Activated CD4-positive, alpha-beta T cell treated with anti-CD3 and anti-CD28 coated beads, Interleukin-2, amount 10 ng/mL, durations not matched to agents 7 days and 5 days (primary cell): ENCODE measurements at regions not wholly inside any gene's neighbourhood (a gene's known extent, or its start where the extent isn't known, plus 50 kb on each side); places are given as distances from the start of the nearest gene placed in this dataset.
A peak's percentile ranks its signal among the peaks of the same experiment; 100 is the strongest.
"Not testable (repeated sequence)": the region's sequence is repeated elsewhere in the genome, so short reads cannot be mapped to it uniquely, and the experiment has no call there.

Experiments
- CTCF ChIA-PET: fragments of 350-600 bp; sonication (Branson Sonifier 250); formaldehyde crosslinking; loops from one replicate; lab custom pipeline; 2021; ENCODE audit warnings: antibody characterized with exemption; lab: Charles Lee
- POLR2A ChIA-PET: fragments of 350-600 bp; sonication (Branson Sonifier 250); formaldehyde crosslinking; loops from one replicate; lab custom pipeline; 2021; ENCODE audit warnings: antibody characterized with exemption; lab: Charles Lee
- DNase-seq: peaks from one replicate; pipeline ENCODE4 v3.0.0-alpha.2; 2020
- H3K27ac Mint-ChIP-seq: one replicate; pipeline ENCODE4 v1.8.0; 2021; ENCODE audit warnings: mild to moderate bottlenecking, moderate library complexity, mixed read lengths
- H3K27me3 Mint-ChIP-seq: one replicate; pipeline ENCODE4 v1.8.0; 2021; ENCODE audit warnings: mixed read lengths
- H3K36me3 Mint-ChIP-seq: one replicate; pipeline ENCODE4 v1.8.0; 2021; ENCODE audit warnings: low read depth, mixed read lengths
- H3K4me1 Mint-ChIP-seq: one replicate; pipeline ENCODE4 v1.8.0; 2021; ENCODE audit warnings: mixed read lengths
- H3K4me3 Mint-ChIP-seq: one replicate; pipeline ENCODE4 v1.8.0; 2021; ENCODE audit warnings: mild to moderate bottlenecking, moderate library complexity, mixed read lengths
- H3K9me3 Mint-ChIP-seq: one replicate; pipeline ENCODE4 v1.8.0; 2021; ENCODE audit warnings: mixed read lengths

DNA sequence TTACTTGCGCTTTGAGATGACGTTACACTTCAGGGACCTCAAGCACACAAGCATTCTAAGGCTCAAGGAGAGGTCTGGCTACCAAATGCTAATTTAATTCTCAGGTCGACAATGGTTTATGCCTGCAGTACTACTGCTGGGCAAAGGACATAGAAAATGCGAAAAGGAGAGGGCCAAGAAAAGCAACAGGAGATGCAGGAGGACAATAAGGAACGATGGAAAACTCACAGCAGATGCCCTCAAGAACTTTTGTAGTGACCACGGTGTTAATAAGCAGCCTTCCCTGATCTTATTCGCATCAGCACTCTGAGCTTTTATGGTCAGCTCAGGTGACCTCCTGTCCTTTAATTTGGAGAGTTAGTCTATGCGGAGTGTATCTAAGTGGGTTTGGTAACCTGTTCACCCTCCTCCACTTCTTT lies 146.3 kb downstream of the GPR85 start:
- no peak for DNase-seq
- peaks cover 36% of the 10 kb centered on the region for H3K4me1 Mint-ChIP-seq
- H3K9me3 Mint-ChIP-seq, result no peaks in the 10 kb centered on the region
- peaks cover 3% of the 10 kb centered on the region for H3K27me3 Mint-ChIP-seq
- ChIA-PET CTCF (interaction anchor here (0.9 kb wide), 1 partner anchor 307 kb away, joined by 3 read pairs; no protein-coding TSS in a partner anchor), POLR2A (interaction anchor here (0.7 kb wide), 1 partner anchor 1087 kb away, joined by 3 read pairs; no protein-coding TSS in a partner anchor)
- peak overlapping the region; percentile 82 for H3K4me3 Mint-ChIP-seq
- H3K36me3 Mint-ChIP-seq, result peaks cover 2% of the 10 kb centered on the region
- H3K27ac Mint-ChIP-seq, result peak overlapping the region; percentile 95

DNA sequence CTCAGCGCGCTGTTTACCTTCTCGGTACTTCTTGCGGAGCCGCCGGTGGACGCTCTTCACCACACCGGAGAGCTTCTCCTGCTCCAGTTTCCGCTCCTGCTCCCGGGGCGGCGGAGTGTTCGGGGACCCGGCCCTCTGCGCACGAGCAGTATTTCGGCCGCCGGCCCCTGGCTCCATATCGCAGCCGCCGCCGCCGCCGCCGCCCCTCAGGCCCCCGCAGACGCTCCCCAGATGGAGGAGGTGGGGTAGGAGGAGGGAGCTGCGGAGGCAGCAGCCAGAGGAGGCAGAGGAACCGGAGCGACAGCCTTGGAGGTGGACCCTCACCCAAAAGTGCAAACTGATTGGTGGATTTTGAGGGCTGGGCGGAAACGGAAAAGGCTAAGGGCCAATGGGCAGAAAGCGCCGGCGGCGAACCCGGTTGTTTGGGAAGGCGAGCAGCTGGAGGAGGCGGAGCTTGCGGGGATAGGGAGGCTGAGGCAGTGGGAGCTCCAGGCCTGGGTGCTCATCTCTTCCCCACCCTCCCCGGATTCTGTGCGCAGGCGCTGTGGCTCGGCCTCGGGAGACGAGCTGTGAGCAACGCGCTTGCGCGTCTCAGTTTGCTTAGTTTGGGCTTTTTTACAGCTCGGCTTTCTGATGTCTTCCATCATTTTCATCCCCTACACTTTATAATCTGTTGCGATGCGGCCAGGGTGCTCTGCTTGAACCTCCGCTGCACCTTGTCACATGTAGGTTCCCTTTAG lies 146.9 kb downstream of the GPR85 start:
- H3K4me3 Mint-ChIP-seq, result peak overlapping the region; percentile 82
- ChIA-PET CTCF (interaction anchor here (0.9 to 1.0 kb wide), 2 partner anchors 9 to 306 kb away, joined by 3 read pairs; no protein-coding TSS in a partner anchor), POLR2A (interaction anchor here (0.7 kb wide), 1 partner anchor 1087 kb away, joined by 3 read pairs; no protein-coding TSS in a partner anchor)
- H3K4me1 Mint-ChIP-seq, result peaks cover 37% of the 10 kb centered on the region
- no peaks in the 10 kb centered on the region for H3K9me3 Mint-ChIP-seq
- peak; percentile 99 for DNase-seq
- H3K36me3 Mint-ChIP-seq, result peaks cover 2% of the 10 kb centered on the region
- H3K27ac Mint-ChIP-seq, result peak overlapping the region; percentile 95
- peaks cover 3% of the 10 kb centered on the region for H3K27me3 Mint-ChIP-seq

DNA sequence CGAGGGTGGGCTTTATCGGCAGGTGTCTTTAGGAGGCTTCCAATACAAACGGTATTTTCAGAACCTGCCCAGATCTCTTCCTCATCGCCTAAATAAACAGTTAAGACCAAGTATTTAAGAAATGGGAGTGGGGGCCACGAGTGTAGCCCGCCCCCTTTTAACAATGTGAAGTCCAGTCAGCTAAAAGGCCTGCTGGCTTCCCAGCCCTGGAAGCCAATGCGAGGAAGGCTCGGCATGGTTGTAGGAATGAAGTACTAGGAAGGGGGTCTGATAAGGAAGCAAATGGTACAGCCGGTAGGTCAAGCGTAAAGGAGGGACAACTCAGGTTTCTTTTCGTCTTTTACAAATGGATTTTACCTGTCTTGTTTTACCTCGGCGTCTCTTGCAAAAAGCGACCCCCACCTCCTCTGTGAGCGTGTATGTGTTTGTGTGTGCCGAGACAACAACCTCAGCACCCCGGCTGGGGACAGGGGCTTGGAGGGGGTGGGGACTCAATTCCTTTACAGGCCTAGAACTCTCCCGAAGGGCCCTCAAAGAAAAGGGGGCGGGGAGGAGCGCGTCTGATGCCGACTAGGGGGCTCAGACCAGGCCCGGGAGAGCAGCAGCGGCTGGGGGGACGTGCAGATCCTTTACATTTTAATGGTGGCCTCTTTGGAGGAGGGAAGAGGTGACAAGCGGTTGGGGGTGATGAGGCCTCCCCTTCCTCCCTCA lies 147.6 kb downstream of the GPR85 start:
- POLR2A ChIA-PET, result no interaction called here
- H3K9me3 Mint-ChIP-seq, result no peaks in the 10 kb centered on the region
- peak overlapping the region; percentile 82 for H3K4me3 Mint-ChIP-seq
- DNase-seq, result peak; percentile 37
- H3K4me1 Mint-ChIP-seq, result peaks cover 37% of the 10 kb centered on the region
- peaks cover 3% of the 10 kb centered on the region for H3K27me3 Mint-ChIP-seq
- CTCF ChIA-PET, result interaction anchor here (0.7 to 1.0 kb wide), 2 partner anchors 8 to 23 kb away, joined by 3 to 4 read pairs; no protein-coding TSS in a partner anchor
- peaks cover 6% of the 10 kb centered on the region for H3K36me3 Mint-ChIP-seq
- peak overlapping the region; percentile 95 for H3K27ac Mint-ChIP-seq

DNA sequence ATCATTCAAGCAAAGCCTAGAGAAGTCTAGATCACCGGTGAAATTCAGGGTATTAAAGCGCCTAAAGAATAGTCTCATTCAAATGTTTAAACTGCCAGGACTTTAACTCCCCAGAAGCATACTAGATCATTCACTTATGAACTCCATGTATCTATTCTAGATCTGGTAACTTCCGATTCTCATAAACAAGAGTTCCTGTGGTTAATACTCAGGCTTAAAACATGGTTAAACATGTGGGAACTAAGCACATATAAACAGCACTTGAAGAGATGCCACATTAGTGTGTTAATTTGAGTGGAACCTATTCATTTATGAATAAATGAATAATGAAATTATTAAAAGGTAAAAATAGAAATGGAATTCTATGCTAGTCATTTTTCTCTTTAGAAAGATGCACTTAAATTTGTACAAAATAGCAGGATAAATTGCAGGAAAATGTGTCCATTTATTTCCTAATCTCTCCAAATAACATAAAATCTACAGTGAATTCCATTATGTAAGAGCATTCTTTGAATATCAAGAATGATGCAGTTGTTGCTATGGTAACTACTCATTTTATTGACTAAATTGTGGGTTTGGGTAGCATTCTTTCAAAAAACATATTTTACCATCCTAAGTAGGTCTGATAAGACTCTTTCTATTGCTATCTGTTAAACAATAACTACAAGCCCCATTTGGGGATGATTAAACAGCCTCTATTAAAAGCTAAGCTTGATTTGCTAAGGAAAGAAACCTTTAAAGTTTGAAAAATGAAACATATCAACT lies 147.6 kb upstream of the TMEM168 start:
- Mint-ChIP-seq H3K4me1 (peaks cover 37% of the 10 kb centered on the region), H3K4me3 (peak overlapping the region; percentile 82), H3K27ac (no peak overlapping the region), H3K36me3 (peaks cover 7% of the 10 kb centered on the region), H3K9me3 (no peaks in the 10 kb centered on the region), H3K27me3 (no peaks in the 10 kb centered on the region)
- no peak for DNase-seq
- ChIA-PET CTCF (no interaction called here), POLR2A (no interaction called here)

DNA sequence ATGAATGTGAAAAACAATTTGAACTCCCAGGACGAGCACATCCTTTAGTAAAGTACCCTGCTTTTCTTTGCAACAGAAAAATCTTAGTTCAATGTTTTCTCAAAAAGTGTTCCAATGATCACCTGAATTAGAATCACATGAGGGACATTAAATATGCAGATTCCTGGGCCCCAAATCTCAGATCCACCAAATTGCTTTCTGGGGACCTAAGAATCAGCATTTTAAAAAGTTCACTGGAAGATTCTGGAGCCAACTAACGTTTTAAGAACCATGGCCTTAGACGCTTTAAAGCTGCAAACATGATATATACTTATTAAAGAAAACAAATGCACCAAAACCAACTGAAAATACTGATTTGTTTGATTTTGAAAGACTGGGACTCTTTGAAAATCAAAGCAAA lies 143.4 kb upstream of the TMEM168 start:
- H3K36me3 Mint-ChIP-seq, result peaks cover 13% of the 10 kb centered on the region
- ChIA-PET POLR2A (no interaction called here), CTCF (no interaction called here)
- no peak for DNase-seq
- no peaks in the 10 kb centered on the region for H3K27me3 Mint-ChIP-seq
- peaks cover 23% of the 10 kb centered on the region for H3K4me1 Mint-ChIP-seq
- no peaks in the 10 kb centered on the region for H3K9me3 Mint-ChIP-seq
- no peak overlapping the region for H3K27ac Mint-ChIP-seq
- no peak overlapping the region for H3K4me3 Mint-ChIP-seq

DNA sequence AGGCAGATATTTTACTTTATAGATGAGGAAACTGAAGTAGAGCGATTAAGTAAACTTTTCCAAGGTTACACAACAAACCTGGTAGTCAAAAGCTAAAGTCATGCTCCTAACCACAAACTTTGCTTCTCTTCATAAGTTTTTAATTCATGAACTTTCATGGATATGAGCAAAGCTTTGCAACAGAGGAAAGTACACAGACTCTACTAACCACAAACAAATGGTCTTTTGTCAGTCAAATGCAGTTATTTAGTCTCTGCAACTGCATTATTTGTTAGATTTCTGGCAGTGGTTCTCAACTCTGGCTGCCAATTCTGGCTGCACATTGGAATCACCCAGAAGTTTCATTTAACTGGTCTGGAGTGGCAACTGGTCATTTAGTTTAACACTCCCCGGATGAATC lies 140.6 kb upstream of the TMEM168 start:
- H3K27ac Mint-ChIP-seq, result no peak overlapping the region
- ChIA-PET POLR2A (no interaction called here), CTCF (interaction anchor here (0.7 kb wide), 2 partner anchors 9 to 349 kb away, joined by 3 read pairs; a partner anchor contains a TSS)
- no peaks in the 10 kb centered on the region for H3K27me3 Mint-ChIP-seq
- peaks cover 4% of the 10 kb centered on the region for H3K4me1 Mint-ChIP-seq
- no peak for DNase-seq
- H3K4me3 Mint-ChIP-seq, result no peak overlapping the region
- no peaks in the 10 kb centered on the region for H3K9me3 Mint-ChIP-seq
- peaks cover 12% of the 10 kb centered on the region for H3K36me3 Mint-ChIP-seq

DNA sequence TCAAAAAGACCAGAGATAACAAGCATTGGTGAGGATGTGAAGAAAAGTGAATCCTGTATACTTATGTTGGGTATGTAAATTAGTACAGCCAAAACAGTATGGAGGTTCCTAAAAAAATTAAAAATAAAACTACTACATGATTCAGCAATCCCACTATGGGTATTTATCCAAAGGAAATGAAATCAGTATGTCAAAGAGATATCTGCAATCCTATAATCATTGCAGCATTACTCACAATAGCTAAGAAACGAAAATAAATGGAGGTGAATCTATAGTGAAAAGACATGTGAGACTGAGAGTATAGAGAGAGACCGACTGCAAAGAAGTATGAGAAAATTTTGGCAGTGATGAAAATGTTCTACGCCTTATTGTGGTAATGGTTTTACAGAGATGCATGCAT lies 139.2 kb upstream of the TMEM168 start:
- ChIA-PET POLR2A (no interaction called here), CTCF (no interaction called here)
- H3K4me1 Mint-ChIP-seq, result peaks cover 2% of the 10 kb centered on the region
- no peak overlapping the region for H3K27ac Mint-ChIP-seq
- DNase-seq, result no peak
- H3K27me3 Mint-ChIP-seq, result no peaks in the 10 kb centered on the region
- H3K9me3 Mint-ChIP-seq, result no peaks in the 10 kb centered on the region
- no peak overlapping the region for H3K4me3 Mint-ChIP-seq
- peaks cover 12% of the 10 kb centered on the region for H3K36me3 Mint-ChIP-seq

DNA sequence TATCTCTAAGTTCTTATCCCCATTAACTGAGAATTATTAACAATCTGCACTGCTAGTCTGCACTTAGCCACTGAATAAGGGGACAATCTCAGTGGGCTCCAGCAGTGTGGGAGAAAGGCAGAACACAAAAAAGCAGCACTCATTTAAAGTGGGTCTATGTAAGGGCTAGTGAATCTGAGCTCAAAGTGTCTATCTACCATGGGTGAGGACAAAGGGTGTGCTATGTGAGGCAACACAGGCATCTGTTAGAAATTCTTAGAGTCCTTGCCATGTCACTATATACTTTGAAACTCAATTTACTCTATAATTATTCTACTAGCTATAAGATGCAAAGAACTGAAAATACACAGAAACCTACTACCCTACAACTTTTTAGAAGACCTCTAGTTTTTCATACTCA lies 135.8 kb upstream of the TMEM168 start:
- Mint-ChIP-seq H3K36me3 (peaks cover 7% of the 10 kb centered on the region), H3K9me3 (no peaks in the 10 kb centered on the region), H3K27ac (no peak overlapping the region), H3K4me3 (no peak overlapping the region), H3K27me3 (no peaks in the 10 kb centered on the region), H3K4me1 (peaks cover 2% of the 10 kb centered on the region)
- ChIA-PET CTCF (no interaction called here), POLR2A (no interaction called here)
- DNase-seq, result no peak

DNA sequence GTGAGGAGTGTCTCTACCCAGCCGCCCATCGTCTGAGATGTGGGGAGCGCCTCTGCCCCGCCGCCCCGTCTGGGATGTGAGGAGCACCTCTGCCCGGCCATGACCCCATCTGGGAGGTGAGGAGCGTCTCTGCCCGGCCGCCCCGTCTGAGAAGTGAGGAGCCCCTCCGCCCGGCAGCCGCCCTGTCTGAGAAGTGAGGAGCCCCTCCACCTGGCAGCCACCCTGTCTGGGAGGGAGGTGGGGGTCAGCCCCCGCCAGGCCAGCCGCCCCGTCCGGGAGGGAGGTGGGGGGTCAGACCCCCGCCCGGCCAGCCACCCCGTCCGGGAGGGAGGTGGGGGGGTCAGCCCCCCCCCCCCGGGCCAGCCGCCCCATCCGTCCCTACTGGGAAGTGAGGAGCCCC lies 132.4 kb upstream of the TMEM168 start:
- POLR2A ChIA-PET, H3K36me3 Mint-ChIP-seq, DNase-seq, CTCF ChIA-PET, H3K27ac Mint-ChIP-seq, H3K9me3 Mint-ChIP-seq, H3K27me3 Mint-ChIP-seq, H3K4me1 Mint-ChIP-seq, H3K4me3 Mint-ChIP-seq: not testable (repeated sequence)

DNA sequence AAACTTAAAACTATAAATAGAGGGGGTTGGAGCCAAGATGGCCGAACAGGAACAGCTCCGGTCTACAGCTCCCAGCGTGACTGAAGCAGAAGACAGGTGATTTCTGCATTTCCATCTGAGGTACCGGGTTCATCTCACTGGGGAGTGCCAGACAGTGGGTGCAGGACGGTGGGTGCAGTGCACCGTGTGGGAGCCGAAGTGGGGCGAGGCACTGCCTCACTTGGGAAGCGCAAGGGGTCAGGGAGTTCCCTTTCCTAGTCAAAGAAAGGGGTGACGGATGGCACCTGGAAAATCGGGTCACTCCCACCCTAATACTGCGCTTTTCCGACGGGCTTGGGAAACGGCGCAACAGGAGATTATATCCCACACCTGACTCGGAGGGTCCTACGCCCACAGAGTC lies 126.2 kb upstream of the TMEM168 start:
- CTCF ChIA-PET, H3K27me3 Mint-ChIP-seq, POLR2A ChIA-PET, H3K9me3 Mint-ChIP-seq, DNase-seq, H3K4me3 Mint-ChIP-seq, H3K4me1 Mint-ChIP-seq, H3K27ac Mint-ChIP-seq: not testable (repeated sequence)
- peaks cover 18% of the 10 kb centered on the region for H3K36me3 Mint-ChIP-seq

DNA sequence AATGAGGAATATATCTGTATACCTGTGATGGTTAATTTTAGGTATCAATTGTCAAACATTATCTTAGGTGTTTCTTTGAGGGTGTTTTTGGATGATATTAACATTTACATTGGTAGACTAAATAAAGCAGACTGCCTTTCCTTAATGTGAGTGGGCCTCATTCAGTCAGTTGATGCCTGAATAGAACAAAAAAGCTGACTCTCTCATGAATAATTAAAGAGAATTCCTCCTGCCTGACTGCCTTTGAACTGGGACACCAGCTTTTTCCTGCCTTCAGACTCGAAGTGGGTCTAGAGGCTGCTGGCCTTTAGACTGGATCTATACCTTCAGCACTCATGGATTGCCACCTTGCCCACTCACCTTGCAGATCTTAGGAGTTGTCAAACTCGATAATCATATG lies 117.9 kb upstream of the TMEM168 start:
- H3K27ac Mint-ChIP-seq, result no peak overlapping the region
- no peaks in the 10 kb centered on the region for H3K4me1 Mint-ChIP-seq
- no peak for DNase-seq
- peaks cover 20% of the 10 kb centered on the region for H3K36me3 Mint-ChIP-seq
- H3K4me3 Mint-ChIP-seq, result no peak overlapping the region
- H3K9me3 Mint-ChIP-seq, result peaks cover 18% of the 10 kb centered on the region
- CTCF ChIA-PET, result no interaction called here
- H3K27me3 Mint-ChIP-seq, result no peaks in the 10 kb centered on the region
- POLR2A ChIA-PET, result no interaction called here

DNA sequence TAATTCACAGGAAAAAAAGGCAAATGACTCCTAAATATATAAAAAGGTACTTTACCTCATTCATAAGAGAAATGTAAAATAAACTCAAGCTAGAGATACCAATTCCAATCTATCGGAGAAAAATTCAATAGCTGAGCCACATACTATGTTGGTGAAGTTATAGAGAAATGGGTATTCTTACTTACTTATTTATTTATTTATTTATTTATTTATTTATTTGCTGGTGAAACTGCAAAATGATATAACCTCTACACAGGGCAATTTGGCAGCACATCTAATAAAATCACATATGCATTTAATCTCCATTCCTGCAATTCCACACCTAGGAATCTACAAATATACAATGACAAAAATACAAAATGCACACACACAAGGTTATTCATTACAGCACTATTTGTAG lies 117.5 kb upstream of the TMEM168 start:
- Mint-ChIP-seq H3K9me3 (peaks cover 19% of the 10 kb centered on the region), H3K4me3 (no peak overlapping the region), H3K36me3 (peaks cover 15% of the 10 kb centered on the region), H3K27me3 (no peaks in the 10 kb centered on the region), H3K4me1 (no peaks in the 10 kb centered on the region), H3K27ac (no peak overlapping the region)
- ChIA-PET CTCF (no interaction called here), POLR2A (interaction anchor here (0.7 kb wide), 1 partner anchor 20 kb away, joined by 3 read pairs; no protein-coding TSS in a partner anchor)
- no peak for DNase-seq
